H1 (cell line): ENCODE measurements at regions not wholly inside any gene's neighbourhood (a gene's known extent, or its start where the extent isn't known, plus 50 kb on each side); places are given as distances from the start of the nearest gene placed in this dataset.

Experiments
- EP300 ChIP-seq, 2 experiments: IDR thresholded peaks; 1 replicate in 1 of 2; 2 replicates in 1 of 2; pipeline ENCODE4 v1.6.1; 2011 to 2012; ENCODE audit warnings: low read depth in 2 of 2, low read length in 2 of 2, mild to moderate bottlenecking in 2 of 2, borderline replicate concordance in 1 of 2, inconsistent platforms in 1 of 2, moderate library complexity in 1 of 2
- KDM4A ChIP-seq: IDR thresholded peaks from one replicate; pipeline ENCODE4 v1.7.1; 2012; ENCODE audit warnings: low read depth, mild to moderate bottlenecking, moderate library complexity, low read length, inconsistent platforms; ENCODE audit not compliant: severe bottlenecking
- RFX5 ChIP-seq: IDR thresholded peaks from 2 replicates; pipeline ENCODE4 v1.6.1; 2011; ENCODE audit warnings: low read depth, low read length, improper control_type of control experiment, borderline replicate concordance

DNA sequence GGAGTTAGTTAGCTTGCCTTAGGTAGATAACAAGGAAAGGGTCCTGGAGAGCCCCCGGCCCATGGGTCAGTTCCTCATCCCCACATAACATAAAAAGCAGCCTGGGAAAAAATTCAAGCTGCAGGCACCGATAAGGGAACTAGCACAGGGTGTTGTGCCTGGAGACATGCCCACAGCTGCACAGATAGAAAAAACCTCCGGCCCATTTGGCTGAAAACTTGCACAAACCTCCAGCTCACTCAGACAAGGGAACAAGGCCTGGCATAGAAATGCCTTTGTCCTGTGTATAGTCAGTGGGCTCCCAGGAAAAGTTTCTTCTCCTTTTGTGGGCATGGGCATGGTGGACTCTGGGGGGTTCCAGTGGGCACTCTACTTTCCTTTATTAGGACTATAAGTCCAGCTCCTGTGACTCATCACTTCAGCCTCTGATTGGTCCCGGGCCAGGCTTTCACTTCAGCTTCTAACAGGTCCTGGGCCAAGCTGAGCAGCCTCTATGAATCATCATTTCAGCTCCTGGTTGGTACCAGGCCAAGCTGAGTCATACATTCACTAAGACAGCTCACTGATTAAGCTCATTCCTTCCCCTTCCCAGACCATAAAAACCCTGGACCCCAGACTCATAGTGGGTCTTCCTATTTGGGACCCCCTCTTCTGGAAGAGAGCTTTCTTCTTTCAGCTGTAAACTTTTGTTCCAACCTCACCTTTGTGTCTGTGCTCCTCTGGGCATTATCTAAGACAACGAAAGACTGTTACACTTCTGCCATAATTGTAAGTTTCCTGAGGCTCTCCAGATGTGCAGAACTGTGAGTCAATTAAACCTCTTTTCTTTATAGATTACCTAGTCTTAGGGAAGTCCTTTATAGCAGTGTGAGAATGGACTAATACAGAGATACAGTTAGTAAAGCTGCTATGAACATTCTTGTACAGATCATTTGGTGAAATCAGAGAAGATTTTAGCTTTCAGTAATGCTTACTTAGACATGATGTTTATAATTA is 348.0 kb upstream of the DPPA4 start (continued):
- TF ChIP-seq EP300 (IDR thresholded peaks at IDR 0.05; ENCODE audit: borderline replicate concordance in 1 of 2, low read depth in 2 of 2, low read length in 2 of 2) (no peak), KDM4A (no peak), RFX5 (no peak)
